NCI-H2196 treated with DMSO at 0.1 percent for 48 hours (cell line): ENCODE measurements at regions not wholly inside any gene's neighbourhood (a gene's known extent, or its start where the extent isn't known, plus 50 kb on each side); places are given as distances from the start of the nearest gene placed in this dataset.

Source experiments
- DNase-seq: peaks from one replicate; lab custom pipeline; 2025; ENCODE audit not compliant: unreplicated experiment; lab: John Stamatoyannopoulos, UW

GRCh38 chr5:17690473-17690872 lies 56.2 kb downstream of the TAF11L14 start:
- DNase-seq: no peak

DNA sequence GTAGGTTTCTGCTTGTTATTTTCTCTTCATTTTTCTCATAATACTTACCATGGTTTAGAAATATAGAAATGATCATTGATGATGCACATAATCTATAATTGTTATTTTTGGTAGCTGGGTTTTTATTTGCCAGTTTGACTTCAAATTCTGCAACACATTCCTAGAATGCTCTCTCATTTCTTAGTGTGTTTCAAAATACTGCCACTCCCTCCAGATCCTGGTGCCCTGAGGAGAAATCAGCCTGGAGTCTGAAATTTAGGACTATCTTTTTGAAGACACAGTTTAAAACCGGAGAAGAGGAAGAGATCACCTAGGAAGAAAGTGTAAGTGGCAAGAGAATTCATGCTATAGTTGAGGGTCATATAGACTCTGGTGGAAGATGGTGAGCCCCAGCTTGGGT lies 57.5 kb downstream of the TAF11L14 start:
- no peak for DNase-seq

- no peak for DNase-seq
Observed at GRCh38 chr5:17694371-17694770, 60.1 kb downstream of the TAF11L14 start.

DNA sequence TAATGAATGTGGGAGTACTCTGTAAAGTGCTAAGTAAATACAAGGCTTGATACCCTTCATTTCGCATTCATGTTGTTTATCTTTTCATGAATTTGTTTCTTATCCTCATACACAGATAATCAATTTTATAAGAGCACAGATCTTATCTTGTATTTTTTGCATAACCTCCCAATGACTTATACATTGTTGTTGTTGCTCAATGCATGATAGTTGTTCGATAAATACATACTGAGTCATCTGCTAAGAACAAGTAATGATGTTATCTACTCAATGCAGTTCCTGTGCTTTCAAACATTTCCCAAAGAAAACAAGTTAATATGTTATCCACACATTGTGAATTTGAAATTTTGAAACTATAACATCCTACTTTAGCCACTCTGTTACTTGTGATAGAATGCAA lies 60.7 kb downstream of the TAF11L14 start:
- DNase-seq: no peak

GRCh38 chr5:17696627-17697026 lies 62.4 kb downstream of the TAF11L14 start:
- no peak for DNase-seq

DNA sequence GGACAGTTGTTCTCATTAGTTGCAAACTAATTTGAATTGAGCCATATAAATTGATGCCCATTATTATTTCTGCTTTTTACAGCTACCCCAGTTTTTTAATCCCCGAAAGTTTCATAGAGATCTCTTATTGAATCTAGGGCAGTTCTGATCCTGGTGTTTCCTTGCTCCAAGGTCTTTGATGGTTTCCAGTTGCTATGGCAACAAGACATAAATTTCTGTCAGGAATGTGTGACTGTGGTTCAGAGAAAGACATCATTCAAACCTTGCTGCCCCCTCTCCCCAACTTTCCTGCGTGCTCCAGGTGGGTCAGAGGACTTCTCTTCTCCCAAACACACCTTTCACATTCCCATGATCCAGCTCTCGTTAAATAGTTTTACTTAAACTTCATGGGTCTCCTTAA lies 63.4 kb downstream of the TAF11L14 start:
- DNase-seq: no peak

GRCh38 chr5:17709011-17709710 lies 74.9 kb downstream of the TAF11L14 start:
- no peak for DNase-seq

DNA sequence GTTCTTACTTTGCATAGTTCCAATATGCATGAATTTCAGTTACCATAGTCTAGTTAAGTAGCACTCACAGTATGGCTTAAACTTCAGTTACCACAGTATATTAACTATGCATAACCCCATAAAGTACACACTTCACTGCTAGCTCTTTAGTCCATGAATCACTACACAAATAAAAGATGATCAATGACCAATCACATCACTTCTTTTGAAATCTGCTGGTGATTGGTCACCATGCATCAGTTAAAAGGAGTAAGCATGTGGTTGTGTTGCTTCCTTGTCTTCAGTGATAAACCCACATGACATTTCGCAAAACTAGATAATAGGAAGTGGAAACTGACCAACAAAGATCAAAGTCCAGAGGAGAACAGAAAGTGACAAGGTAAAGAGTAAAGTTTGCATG lies 79.0 kb downstream of the TAF11L14 start:
- no peak for DNase-seq

DNA sequence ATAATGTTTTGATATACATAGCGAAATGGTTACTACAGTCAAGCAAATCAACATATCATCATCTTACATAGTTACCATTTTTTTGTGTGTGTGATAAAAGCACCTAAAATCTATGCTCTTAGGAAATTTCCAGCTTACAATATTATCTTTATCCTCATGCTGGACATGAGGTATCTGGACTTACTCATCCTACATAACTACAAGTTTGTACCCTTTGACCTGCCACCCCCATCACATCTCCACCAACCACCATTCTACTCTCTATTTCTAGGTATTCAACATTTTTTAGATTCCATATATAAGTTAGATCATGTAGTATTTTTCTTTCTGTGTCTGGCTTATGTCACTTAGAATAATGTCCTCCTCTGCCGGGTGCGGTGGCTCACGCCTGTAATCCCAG lies 79.9 kb downstream of the TAF11L14 start:
- no peak for DNase-seq

DNA sequence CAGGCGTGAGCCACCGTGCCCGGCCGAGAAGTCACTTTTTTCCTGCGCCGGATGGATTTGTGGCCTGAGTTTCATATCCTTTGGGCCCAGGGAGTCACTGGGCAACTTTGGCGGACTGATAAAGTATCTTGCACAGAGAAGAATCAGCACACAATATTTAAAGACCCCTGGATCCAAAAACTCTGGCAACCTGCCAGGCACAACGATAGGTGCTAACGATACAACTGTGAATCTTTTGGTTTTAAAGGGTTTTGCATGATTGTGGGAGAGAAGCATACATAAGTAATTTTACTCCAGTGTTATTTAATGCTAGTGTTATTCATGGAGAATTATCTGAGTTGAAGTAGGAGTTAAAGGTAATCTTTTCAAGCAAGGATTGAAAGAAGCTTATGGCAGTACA lies 85.3 kb downstream of the TAF11L14 start:
- DNase-seq: no peak

- no peak for DNase-seq
Observed at GRCh38 chr5:17720071-17720470, 85.8 kb downstream of the TAF11L14 start.

- no peak for DNase-seq
Observed at GRCh38 chr5:17723876-17724275, 89.6 kb downstream of the TAF11L14 start.

DNA sequence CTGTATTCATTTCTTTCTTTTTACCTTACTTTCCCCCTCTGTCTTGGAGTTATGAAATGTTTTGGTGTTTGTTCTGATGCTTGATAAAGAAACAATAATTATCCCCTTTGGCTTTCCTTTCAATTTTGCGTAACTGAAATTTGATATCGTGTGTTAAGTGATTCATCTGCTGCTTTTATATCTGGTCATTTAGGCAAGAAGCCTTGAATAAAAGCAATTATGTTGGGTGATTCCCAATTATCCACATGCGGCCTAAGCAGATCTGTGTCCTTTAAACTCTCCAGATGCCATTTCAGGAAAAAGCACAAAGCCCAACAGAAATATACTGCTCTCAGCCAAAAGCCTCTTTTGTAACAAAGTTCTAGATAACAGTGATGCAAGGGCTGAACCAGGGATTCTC lies 92.8 kb downstream of the TAF11L14 start:
- no peak for DNase-seq

DNA sequence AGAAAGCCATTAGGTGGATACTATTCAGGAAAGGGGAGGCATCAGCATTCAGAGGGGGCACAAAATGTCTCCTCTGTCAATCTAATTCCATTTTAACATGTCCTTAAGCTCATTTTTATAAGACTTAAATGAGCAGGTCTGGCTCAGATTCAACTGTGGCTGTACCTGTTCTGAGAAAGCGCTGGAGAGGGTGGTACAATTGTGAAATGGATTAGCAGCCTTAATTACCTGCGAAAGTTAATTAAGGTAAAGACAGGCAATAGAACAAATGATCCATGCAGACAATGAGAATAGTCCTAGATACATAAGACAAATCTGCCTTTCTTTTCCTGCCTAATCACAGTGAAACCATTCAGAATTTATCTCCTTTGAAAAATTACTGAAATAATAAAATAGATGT lies 96.2 kb downstream of the TAF11L14 start:
- DNase-seq: no peak

GRCh38 chr5:17732351-17732923 lies 98.2 kb downstream of the TAF11L14 start:
- DNase-seq: no peak

DNA sequence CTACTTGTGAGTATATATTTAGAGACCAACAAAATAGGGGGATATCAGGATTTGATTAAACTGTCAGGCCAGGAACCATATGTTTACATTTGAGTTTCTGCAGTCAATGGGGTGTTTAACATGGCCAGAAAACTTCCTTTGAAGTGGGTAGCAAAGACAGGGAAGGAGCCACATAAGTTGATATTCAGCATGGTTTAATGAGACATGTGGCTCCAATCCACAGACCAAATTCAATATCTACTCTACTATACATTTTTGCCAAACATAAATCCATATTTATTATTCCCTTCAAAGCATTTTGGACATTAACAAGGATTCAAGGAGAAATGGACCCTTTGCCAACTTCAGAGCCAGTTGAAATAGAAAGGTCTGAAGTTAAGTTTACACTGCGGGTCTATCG lies 99.8 kb downstream of the TAF11L14 start:
- DNase-seq: no peak

GRCh38 chr5:17735761-17736160 lies 101.5 kb downstream of the TAF11L14 start:
- no peak for DNase-seq

DNA sequence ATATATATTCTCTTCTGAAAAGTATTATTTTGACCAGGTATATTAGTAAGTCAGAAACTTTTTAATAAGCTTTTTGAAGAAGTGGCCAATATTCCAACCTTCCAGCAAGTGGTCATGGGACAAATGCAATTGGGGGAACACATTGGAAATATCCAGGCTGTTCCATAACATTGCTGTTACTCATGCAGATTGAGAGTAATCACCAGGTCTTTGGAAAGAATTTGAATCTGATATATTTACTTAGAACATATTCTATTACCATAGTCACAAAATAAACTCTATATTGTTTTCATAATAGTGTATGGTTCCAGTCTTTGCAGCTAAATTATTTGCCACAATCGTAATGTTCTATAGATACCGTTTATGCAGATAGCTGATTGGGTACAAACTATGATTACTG lies 102.8 kb downstream of the TAF11L14 start:
- no peak for DNase-seq

- no peak for DNase-seq
Observed at GRCh38 chr5:17738446-17738845, 104.2 kb downstream of the TAF11L14 start.

DNA sequence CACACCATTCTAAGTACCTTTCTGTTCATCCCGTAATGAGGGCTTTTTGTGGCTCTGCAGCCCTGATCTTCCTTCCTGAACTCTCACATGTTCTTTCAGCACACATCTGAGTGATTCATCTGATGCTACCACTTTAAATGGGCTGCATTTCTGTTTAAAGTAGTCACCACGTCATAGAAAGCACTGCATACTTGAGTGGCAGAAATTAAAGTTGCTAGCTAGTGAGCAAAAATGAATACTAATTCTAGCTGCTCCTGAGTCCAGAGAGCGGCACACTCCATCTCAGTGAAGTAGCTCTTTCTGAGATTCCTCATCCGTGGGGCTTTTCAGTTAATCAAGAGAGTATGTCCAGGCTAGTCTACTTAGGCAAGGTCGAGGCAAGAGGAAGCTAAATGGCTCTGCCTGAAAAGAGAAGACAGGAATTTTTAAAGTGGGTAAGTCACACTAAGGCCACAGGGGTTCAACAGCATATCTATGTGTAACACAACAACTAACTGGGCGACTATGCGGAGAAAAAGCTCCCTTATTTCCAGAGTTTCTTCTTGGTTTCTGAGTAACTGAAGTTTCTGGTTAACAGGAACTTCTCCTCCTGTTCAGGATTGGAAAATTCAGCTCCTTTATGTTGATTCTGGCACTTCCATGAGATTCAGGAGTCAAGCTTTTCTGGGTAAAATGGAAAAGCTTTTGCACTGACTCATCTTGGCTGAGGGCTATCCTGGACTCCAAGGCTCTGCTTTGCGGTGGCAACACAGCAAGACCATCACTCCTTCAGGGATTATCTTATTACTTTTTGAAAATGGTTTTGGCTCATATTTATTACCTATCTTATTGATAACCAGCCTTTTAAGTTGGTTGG lies 109.5 kb downstream of the TAF11L14 start:
- no peak for DNase-seq

- no peak for DNase-seq
Observed at GRCh38 chr5:17748201-17748600, 113.9 kb downstream of the TAF11L14 start.

DNA sequence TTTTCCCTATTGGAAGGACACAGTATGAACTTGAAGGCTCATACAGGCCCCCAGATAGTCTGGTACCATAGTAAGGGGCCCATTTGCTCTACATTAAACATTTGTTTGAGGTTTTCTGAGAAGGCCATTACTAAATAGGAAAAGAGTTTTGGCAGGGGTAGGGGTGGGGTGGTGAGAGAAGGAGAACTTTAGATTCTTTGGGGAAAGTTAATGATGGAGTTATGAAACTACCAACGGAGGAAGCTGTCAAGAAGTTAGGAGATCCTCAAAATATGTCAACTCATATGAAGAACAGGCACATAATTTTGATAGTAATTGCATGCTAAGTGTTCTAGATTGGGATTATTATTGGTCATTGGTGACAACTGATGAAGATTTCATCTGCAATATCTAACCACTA lies 114.7 kb downstream of the TAF11L14 start:
- no peak for DNase-seq
